NT2/D1 (cell line): ENCODE measurements at regions not wholly inside any gene's neighbourhood (a gene's known extent, or its start where the extent isn't known, plus 50 kb on each side); places are given as distances from the start of the nearest gene placed in this dataset.

Experiments
- DNase-seq: peaks from one replicate; pipeline ENCODE4 v3.0.0-alpha.2; 2011; ENCODE audit warnings: low read depth, low spot score
- H3K27me3 ChIP-seq: 2 replicates; pipeline ENCODE4 v1.6.0; 2011; ENCODE audit warnings: mild to moderate bottlenecking; ENCODE audit not compliant: insufficient read length, insufficient read depth
- H3K36me3 ChIP-seq: 2 replicates; pipeline ENCODE4 v1.6.1; 2011; ENCODE audit warnings: mild to moderate bottlenecking, low read length, mixed read lengths; ENCODE audit not compliant: insufficient read depth, insufficient read length
- H3K4me1 ChIP-seq: 2 replicates; pipeline ENCODE4 v1.5.1; 2011; ENCODE audit not compliant: insufficient read depth, insufficient read length
- H3K4me3 ChIP-seq: 2 replicates; pipeline ENCODE4 v1.5.1; 2011; ENCODE audit warnings: low read depth; ENCODE audit not compliant: insufficient read length
- H3K9ac ChIP-seq: 2 replicates; pipeline ENCODE4 v1.6.0; 2011; ENCODE audit warnings: low read depth; ENCODE audit not compliant: insufficient read length
- H3K9me3 ChIP-seq: 2 replicates; pipeline ENCODE4 v1.5.1; 2011; ENCODE audit warnings: mild to moderate bottlenecking, low read length; ENCODE audit not compliant: insufficient read depth
- SUZ12 ChIP-seq: IDR thresholded peaks from 2 replicates; pipeline ENCODE4 v1.6.1; 2011; ENCODE audit not compliant: insufficient read length, insufficient read depth; ENCODE audit errors: extremely low read depth
- YY1 ChIP-seq: IDR thresholded peaks from 2 replicates; pipeline ENCODE4 v1.6.1; 2011; ENCODE audit not compliant: insufficient read length, insufficient read depth
- ZNF274 ChIP-seq: IDR thresholded peaks from 2 replicates; pipeline ENCODE4 v1.6.1; 2011; ENCODE audit warnings: mild to moderate bottlenecking, low read depth, low read length

- no peaks in the 10 kb centered on the region for H3K9me3 ChIP-seq
- TF ChIP-seq ZNF274: no peak
- no peak for TF ChIP-seq YY1
- no peak for TF ChIP-seq SUZ12
- no peak overlapping the region for H3K4me3 ChIP-seq
- H3K4me1 ChIP-seq: no peaks in the 10 kb centered on the region
- no peaks in the 10 kb centered on the region for H3K27me3 ChIP-seq
- no peak for DNase-seq
- no peak overlapping the region for H3K9ac ChIP-seq
- H3K36me3 ChIP-seq: no peaks in the 10 kb centered on the region
Measured at GRCh38 chr12:71046215-71046614, 111.6 kb downstream of the TSPAN8 start.

GRCh38 chr12:71045781-71046180, 112.0 kb downstream of the TSPAN8 start:
- TF ChIP-seq SUZ12 (no peak), YY1 (no peak), ZNF274 (no peak)
- H3K9me3 ChIP-seq: no peaks in the 10 kb centered on the region

GRCh38 chr12:71041476-71041875, 116.3 kb downstream of the TSPAN8 start:
- Histone ChIP-seq H3K9ac (no peak overlapping the region), H3K4me3 (no peak overlapping the region), H3K4me1 (no peaks in the 10 kb centered on the region), H3K36me3 (no peaks in the 10 kb centered on the region), H3K27me3 (no peaks in the 10 kb centered on the region), H3K9me3 (no peaks in the 10 kb centered on the region)
- DNase-seq: no peak
- TF ChIP-seq ZNF274: no peak
- TF ChIP-seq SUZ12: no peak
- TF ChIP-seq YY1: no peak

More at GRCh38 chr12:71045781-71046180, 112.0 kb downstream of the TSPAN8 start:
- DNase-seq: no peak
- Histone ChIP-seq H3K36me3 (no peaks in the 10 kb centered on the region), H3K9ac (no peak overlapping the region), H3K4me3 (no peak overlapping the region), H3K27me3 (no peaks in the 10 kb centered on the region), H3K4me1 (no peaks in the 10 kb centered on the region)

GRCh38 chr12:71038960-71039359, 118.4 kb upstream of the PTPRR start:
- Histone ChIP-seq H3K4me3 (no peak overlapping the region), H3K9me3 (no peaks in the 10 kb centered on the region), H3K9ac (no peak overlapping the region), H3K27me3 (no peaks in the 10 kb centered on the region), H3K4me1 (no peaks in the 10 kb centered on the region), H3K36me3 (no peaks in the 10 kb centered on the region)
- DNase-seq: no peak
- TF ChIP-seq SUZ12 (no peak), ZNF274 (no peak), YY1 (no peak)

- Histone ChIP-seq H3K36me3 (no peaks in the 10 kb centered on the region), H3K4me3 (no peak overlapping the region), H3K9ac (no peak overlapping the region), H3K27me3 (no peaks in the 10 kb centered on the region), H3K4me1 (no peaks in the 10 kb centered on the region), H3K9me3 (no peaks in the 10 kb centered on the region)
- TF ChIP-seq YY1: no peak
- no peak for TF ChIP-seq ZNF274
- TF ChIP-seq SUZ12: no peak
- DNase-seq: no peak
Measured at GRCh38 chr12:71036526-71036925, 116.0 kb upstream of the PTPRR start.

GRCh38 chr12:71032933-71033332, 112.4 kb upstream of the PTPRR start:
- no peak for DNase-seq
- H3K9ac ChIP-seq: no peak overlapping the region
- H3K27me3 ChIP-seq: no peaks in the 10 kb centered on the region
- no peaks in the 10 kb centered on the region for H3K36me3 ChIP-seq
- H3K4me1 ChIP-seq: no peaks in the 10 kb centered on the region
- no peak overlapping the region for H3K4me3 ChIP-seq
- H3K9me3 ChIP-seq: no peaks in the 10 kb centered on the region
- no peak for TF ChIP-seq YY1
- TF ChIP-seq ZNF274: no peak
- no peak for TF ChIP-seq SUZ12

- H3K9ac ChIP-seq: no peak overlapping the region
- H3K4me3 ChIP-seq: no peak overlapping the region
- no peak for TF ChIP-seq YY1
- no peak for TF ChIP-seq SUZ12
- TF ChIP-seq ZNF274: no peak
- H3K4me1 ChIP-seq: no peaks in the 10 kb centered on the region
- H3K36me3 ChIP-seq: no peaks in the 10 kb centered on the region
- no peaks in the 10 kb centered on the region for H3K27me3 ChIP-seq
- DNase-seq: no peak
- H3K9me3 ChIP-seq: no peaks in the 10 kb centered on the region
Measured at GRCh38 chr12:71029302-71029701, 108.8 kb upstream of the PTPRR start.
